B cell (primary cell): ENCODE measurements at regions not wholly inside any gene's neighbourhood (a gene's known extent, or its start where the extent isn't known, plus 50 kb on each side); places are given as distances from the start of the nearest gene placed in this dataset.

Experiments used
- ATAC-seq: fragments of 200-7000 bp; cut with Tn5 transposase; one replicate; pipeline ENCODE4 v1.10.0; 2021; ENCODE audit warnings: low read depth, mild to moderate bottlenecking, moderate number of reproducible peaks, moderate library complexity
- CTCF ChIA-PET: fragments of 350-600 bp; sonication (Branson Sonifier 250); formaldehyde crosslinking; loops from one replicate; lab custom pipeline; 2021; ENCODE audit warnings: antibody characterized with exemption, inconsistent platforms; lab: Charles Lee
- POLR2A ChIA-PET: fragments of 350-600 bp; sonication (Branson Sonifier 250); formaldehyde crosslinking; loops from one replicate; lab custom pipeline; 2021; ENCODE audit warnings: antibody characterized with exemption; lab: Charles Lee
- DNase-seq: peaks from one replicate; pipeline ENCODE4 v3.0.0; 2013
- H2AFZ ChIP-seq: 2 replicates; pipeline ENCODE4 v1.6.1; 2012; ENCODE audit warnings: mild to moderate bottlenecking, low read depth, low read length; ENCODE audit not compliant: insufficient read depth, poor library complexity, severe bottlenecking
- H3K27ac ChIP-seq, 2 donors: 1 replicate in 1 of 2; 2 replicates in 1 of 2; pipeline ENCODE4 v1.5.1; 2012 to 2013; ENCODE audit warnings: low read length in 2 of 2, mild to moderate bottlenecking in 2 of 2, moderate library complexity in 1 of 2
- H3K27me3 ChIP-seq, 4 experiments: fragments of 200-600 bp in 1 of 4; sonication (generic) in 1 of 4; replicated peaks in 1 of 4; 1 replicate in 2 of 4; 2 replicates in 2 of 4; pipeline versions ENCODE4 v1.6.1 to v1.7.0; 2013 to 2016; ENCODE audit warnings: low read length in 3 of 4, mild to moderate bottlenecking in 2 of 4, mixed read lengths in 1 of 4, moderate library complexity in 1 of 4; ENCODE audit not compliant: insufficient read depth in 4 of 4, control insufficient read depth in 3 of 4; ENCODE audit errors: control extremely low read depth in 1 of 4
- H3K36me3 ChIP-seq, 2 experiments: replicated peaks in 1 of 2; 1 replicate in 1 of 2; 2 replicates in 1 of 2; pipeline versions ENCODE4 v1.6.1 to v1.7.1; 2013; ENCODE audit warnings: low read length in 1 of 2; ENCODE audit not compliant: insufficient read depth in 2 of 2, control insufficient read depth in 1 of 2; ENCODE audit errors: control extremely low read depth in 1 of 2, extremely low read depth in 1 of 2
- H3K4me1 ChIP-seq, 2 donors: fragments of 200-600 bp in 1 of 2; sonication (generic) in 1 of 2; 1 replicate in 1 of 2; 2 replicates in 1 of 2; pipeline versions ENCODE4 v1.5.1 to v1.6.1; 2013 to 2017; ENCODE audit warnings: low read length in 2 of 2; ENCODE audit not compliant: control insufficient read depth in 2 of 2, insufficient read depth in 2 of 2
- H3K4me2 ChIP-seq: replicated peaks from 2 replicates; pipeline ENCODE3; 2012; ENCODE audit warnings: mild to moderate bottlenecking, low read depth, low read length; ENCODE audit not compliant: poor library complexity, severe bottlenecking
- H3K4me3 ChIP-seq, 5 experiments: fragments of 200-600 bp in 1 of 5; sonication (generic) in 1 of 5; 1 replicate in 3 of 5; 2 replicates in 2 of 5; pipeline versions ENCODE4 v1.5.1 to v1.7.0; 2011 to 2016; ENCODE audit warnings: low read length in 4 of 5, mild to moderate bottlenecking in 4 of 5, low read depth in 2 of 5, control low read depth in 1 of 5, moderate library complexity in 1 of 5; ENCODE audit not compliant: insufficient read depth in 1 of 5; ENCODE audit errors: control extremely low read depth in 1 of 5, extremely low read depth in 1 of 5
- H3K79me2 ChIP-seq: fragments of 200-600 bp; sonication (generic); one replicate; pipeline ENCODE4 v1.6.0; 2016; ENCODE audit warnings: low read length; ENCODE audit not compliant: control insufficient read depth, insufficient read depth
- H3K9ac ChIP-seq: fragments of 200-600 bp; sonication (generic); 2 replicates; pipeline ENCODE4 v1.6.1; 2017; ENCODE audit warnings: mild to moderate bottlenecking, low read length, moderate library complexity
- H3K9me3 ChIP-seq, 3 donors: one replicate each; pipeline versions ENCODE4 v1.6.1 to v1.7.1; 2013; ENCODE audit warnings: low read length in 2 of 3; ENCODE audit not compliant: control insufficient read depth in 2 of 3, insufficient read depth in 1 of 3; ENCODE audit errors: control extremely low read depth in 1 of 3
- H4K20me1 ChIP-seq: 2 replicates; pipeline ENCODE4 v1.6.0; 2012; ENCODE audit warnings: mild to moderate bottlenecking, low read length; ENCODE audit not compliant: insufficient read depth, control insufficient read depth, poor library complexity, severe bottlenecking
- H3K27ac Mint-ChIP-seq: one replicate; pipeline ENCODE4 v1.8.0; 2021; ENCODE audit warnings: mixed read lengths
- H3K27me3 Mint-ChIP-seq: one replicate; pipeline ENCODE4 v1.8.0; 2021; ENCODE audit warnings: mixed read lengths
- H3K4me1 Mint-ChIP-seq: one replicate; pipeline ENCODE4 v1.8.0; 2021; ENCODE audit warnings: mixed read lengths
- H3K4me3 Mint-ChIP-seq: one replicate; pipeline ENCODE4 v1.8.0; 2021; ENCODE audit warnings: mixed read lengths
- H3K9me3 Mint-ChIP-seq: one replicate; pipeline ENCODE4 v1.8.0; 2022; ENCODE audit warnings: mixed read lengths; ENCODE audit not compliant: insufficient read depth
- EZH2 ChIP-seq: IDR thresholded peaks from 2 replicates; pipeline ENCODE4 v1.6.1; 2012; ENCODE audit warnings: borderline replicate concordance, low read depth, mild to moderate bottlenecking, moderate library complexity, low read length; ENCODE audit not compliant: insufficient read depth, poor library complexity, severe bottlenecking
- WGBS: methylation state at CpG from one replicate; pipeline ENCODE4 v1.1.5; 2013; ENCODE audit warnings: missing lambda C conversion rate; ENCODE audit not compliant: insufficient coverage; 5-methylcytosine and 5-hydroxymethylcytosine counted together
- intact Hi-C: fragments of 100-400 bp; cut with micrococcal nuclease; formaldehyde crosslinking; loops from one replicate; pipeline ENCODE4 v1.10.0; 2022
- TF ChIP-seq, protein P1 (sequence below): fragments of 200-600 bp; IDR thresholded peaks from one replicate; pipeline ENCODE4 v1.8.0; 2022; ENCODE audit warnings: antibody characterized with exemption, mild to moderate bottlenecking

DNA sequence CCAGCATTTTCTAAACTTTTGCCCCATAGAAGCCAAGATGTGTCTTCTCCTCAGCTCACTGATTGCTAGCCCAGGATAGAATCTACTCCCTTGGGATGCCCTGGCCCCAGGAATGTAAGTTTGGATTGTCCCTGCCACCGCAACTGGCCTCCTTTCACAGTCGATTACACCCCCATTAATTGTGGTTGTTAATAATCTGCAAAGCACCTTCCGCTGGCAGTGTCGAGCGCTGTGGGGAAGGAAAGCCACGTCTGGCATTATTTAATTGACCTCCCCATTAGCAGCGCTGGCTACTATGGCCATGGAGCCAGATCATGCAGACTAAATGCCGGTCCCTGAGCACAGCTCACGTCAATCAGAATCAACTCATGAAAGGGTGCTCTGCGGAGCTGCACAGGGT, 597.3 kb upstream of the PLXNA2 start:
- H3K4me3 ChIP-seq: no peak overlapping the region
- no peak for ATAC-seq
- H3K4me1 Mint-ChIP-seq: no peaks in the 10 kb centered on the region
- no peak for DNase-seq
- 94% methylated on average over 8 of the region's 10 CpGs for WGBS
- no peak overlapping the region for H3K4me3 Mint-ChIP-seq
- TF ChIP-seq, protein P1, sequence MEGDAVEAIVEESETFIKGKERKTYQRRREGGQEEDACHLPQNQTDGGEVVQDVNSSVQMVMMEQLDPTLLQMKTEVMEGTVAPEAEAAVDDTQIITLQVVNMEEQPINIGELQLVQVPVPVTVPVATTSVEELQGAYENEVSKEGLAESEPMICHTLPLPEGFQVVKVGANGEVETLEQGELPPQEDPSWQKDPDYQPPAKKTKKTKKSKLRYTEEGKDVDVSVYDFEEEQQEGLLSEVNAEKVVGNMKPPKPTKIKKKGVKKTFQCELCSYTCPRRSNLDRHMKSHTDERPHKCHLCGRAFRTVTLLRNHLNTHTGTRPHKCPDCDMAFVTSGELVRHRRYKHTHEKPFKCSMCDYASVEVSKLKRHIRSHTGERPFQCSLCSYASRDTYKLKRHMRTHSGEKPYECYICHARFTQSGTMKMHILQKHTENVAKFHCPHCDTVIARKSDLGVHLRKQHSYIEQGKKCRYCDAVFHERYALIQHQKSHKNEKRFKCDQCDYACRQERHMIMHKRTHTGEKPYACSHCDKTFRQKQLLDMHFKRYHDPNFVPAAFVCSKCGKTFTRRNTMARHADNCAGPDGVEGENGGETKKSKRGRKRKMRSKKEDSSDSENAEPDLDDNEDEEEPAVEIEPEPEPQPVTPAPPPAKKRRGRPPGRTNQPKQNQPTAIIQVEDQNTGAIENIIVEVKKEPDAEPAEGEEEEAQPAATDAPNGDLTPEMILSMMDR: no peak
- no peak for TF ChIP-seq EZH2
- H3K79me2 ChIP-seq: no peaks in the 10 kb centered on the region
- no peaks in the 10 kb centered on the region for H3K27me3 Mint-ChIP-seq
- intact Hi-C loops: no loop called here
- H3K36me3 ChIP-seq: no peaks in the 10 kb centered on the region
- no peaks in the 10 kb centered on the region for H3K9me3 Mint-ChIP-seq
- H3K27ac Mint-ChIP-seq: no peak overlapping the region
- no peaks in the 10 kb centered on the region for H4K20me1 ChIP-seq
- H3K4me1 ChIP-seq: no peaks in the 10 kb centered on the region
- no peak overlapping the region for H3K9ac ChIP-seq
- CTCF ChIA-PET: no interaction called here
- H3K27me3 ChIP-seq: no peaks in the 10 kb centered on the region
- POLR2A ChIA-PET: no interaction called here
- H3K9me3 ChIP-seq: no peaks in the 10 kb centered on the region
- no peak overlapping the region for H3K4me2 ChIP-seq
- no peak overlapping the region for H2AFZ ChIP-seq
- no peak overlapping the region for H3K27ac ChIP-seq

DNA sequence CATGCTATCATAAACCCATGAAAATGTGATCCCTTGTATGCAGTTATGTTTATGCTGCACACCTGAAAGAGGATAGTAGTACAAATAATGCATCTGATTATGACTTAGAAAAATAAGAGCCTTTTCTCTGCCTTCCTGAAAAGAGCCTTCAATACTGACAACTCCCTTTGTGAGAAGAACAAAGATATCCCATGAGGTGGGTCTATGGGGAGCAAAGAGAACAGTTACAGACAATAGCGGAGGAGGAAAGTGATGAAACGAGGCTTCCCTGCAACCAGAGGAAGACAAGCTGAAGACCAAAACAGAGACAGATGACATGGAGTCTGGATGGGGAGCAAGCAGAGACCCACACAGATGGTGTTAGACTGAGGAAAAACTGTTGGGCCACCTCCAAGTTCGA, 598.3 kb upstream of the PLXNA2 start:
- Histone ChIP-seq H3K79me2 (no peaks in the 10 kb centered on the region), H4K20me1 (no peaks in the 10 kb centered on the region), H3K4me3 (no peak overlapping the region), H3K9ac (no peak overlapping the region), H3K4me2 (no peak overlapping the region), H3K27ac (no peak overlapping the region), H3K9me3 (no peaks in the 10 kb centered on the region), H3K4me1 (no peaks in the 10 kb centered on the region), H2AFZ (no peak overlapping the region), H3K36me3 (no peaks in the 10 kb centered on the region), H3K27me3 (no peaks in the 10 kb centered on the region)
- no peaks in the 10 kb centered on the region for H3K9me3 Mint-ChIP-seq
- no peaks in the 10 kb centered on the region for H3K4me1 Mint-ChIP-seq
- intact Hi-C loops: no loop called here
- DNase-seq (no peak), ATAC-seq (no peak)
- no peaks in the 10 kb centered on the region for H3K27me3 Mint-ChIP-seq
- CTCF ChIA-PET: no interaction called here
- TF ChIP-seq EZH2: no peak
- TF ChIP-seq, protein P1: no peak
- H3K27ac Mint-ChIP-seq: no peak overlapping the region
- 96% methylated on average over 2 of the region's 3 CpGs for WGBS
- POLR2A ChIA-PET: no interaction called here
- H3K4me3 Mint-ChIP-seq: no peak overlapping the region
